HG03159 (cell line): ENCODE measurements at regions not wholly inside any gene's neighbourhood (a gene's known extent, or its start where the extent isn't known, plus 50 kb on each side); places are given as distances from the start of the nearest gene placed in this dataset.
A peak's percentile ranks its signal among the peaks of the same experiment; 100 is the strongest.
"Not testable (repeated sequence)": the region's sequence is repeated elsewhere in the genome, so short reads cannot be mapped to it uniquely, and the experiment has no call there.

Source experiments
- ATAC-seq: cut with Tn5 transposase; IDR thresholded peaks from one replicate; pipeline ENCODE4 v1.9.1; 2021; ENCODE audit warnings: mild to moderate bottlenecking, moderate library complexity; ENCODE audit not compliant: unreplicated experiment

DNA sequence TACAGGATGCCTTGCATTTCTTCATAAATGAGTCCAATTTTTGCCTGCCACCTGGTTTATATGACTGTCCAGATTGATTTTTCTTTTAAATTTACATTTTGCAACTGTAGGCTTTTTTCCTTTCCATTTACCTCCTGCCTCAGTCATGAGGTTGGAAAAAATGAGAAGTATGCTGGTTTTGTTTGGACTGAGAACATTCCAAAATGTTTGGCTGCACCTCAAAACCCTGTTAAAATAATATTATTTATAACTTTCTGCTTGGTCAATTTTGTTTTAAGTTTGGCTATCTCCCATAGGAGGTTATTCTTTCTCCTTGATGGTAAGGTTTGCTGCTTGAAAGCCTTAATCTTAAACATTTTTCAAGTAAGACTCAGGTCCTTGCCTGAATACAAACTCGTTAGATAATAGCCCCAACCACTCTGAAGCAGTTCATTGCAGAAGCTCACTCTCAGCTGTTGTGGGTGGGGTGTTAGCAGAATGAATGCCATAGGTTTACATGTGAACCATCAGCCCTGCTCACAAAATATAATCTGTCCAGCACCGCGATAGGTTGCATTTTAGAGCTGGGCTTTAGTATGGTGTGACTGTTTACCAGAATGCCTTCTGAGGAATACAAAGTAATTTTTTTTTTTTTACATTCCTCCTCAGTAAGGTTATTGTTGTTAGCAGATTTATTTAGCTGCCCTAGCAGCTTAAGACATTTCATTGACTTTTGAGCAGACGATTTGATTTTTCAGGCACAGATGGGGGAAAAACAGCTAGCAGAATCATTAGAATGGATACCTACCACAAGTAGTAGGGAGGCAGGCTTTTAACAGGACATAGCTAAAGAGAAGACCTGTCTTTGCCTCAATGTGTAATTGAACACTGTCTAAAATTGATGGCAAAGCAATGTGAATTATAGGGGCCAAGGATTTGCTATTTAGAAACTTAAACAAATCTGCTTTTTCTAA, 630.8 kb upstream of the KCNMB2 start:
- ATAC-seq, result no peak

DNA sequence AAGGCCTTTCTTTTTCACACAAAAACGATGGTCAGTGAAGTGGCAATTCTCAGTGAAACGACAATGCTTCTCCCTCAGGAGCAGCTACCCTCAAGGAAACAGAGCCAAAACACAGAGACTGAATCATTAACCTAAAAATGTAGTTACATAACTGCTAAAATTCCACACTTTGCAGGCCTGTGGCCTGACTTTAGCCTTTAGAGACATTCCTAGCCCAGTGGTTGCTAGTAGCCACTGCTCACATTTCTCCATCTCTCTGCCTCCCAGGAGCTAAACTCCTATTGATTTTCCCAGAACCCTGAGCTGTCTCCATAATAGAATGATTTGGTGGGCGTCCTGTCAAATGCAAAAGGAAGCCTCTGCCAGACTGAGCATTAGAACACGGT, 630.1 kb upstream of the KCNMB2 start:
- no peak for ATAC-seq

DNA sequence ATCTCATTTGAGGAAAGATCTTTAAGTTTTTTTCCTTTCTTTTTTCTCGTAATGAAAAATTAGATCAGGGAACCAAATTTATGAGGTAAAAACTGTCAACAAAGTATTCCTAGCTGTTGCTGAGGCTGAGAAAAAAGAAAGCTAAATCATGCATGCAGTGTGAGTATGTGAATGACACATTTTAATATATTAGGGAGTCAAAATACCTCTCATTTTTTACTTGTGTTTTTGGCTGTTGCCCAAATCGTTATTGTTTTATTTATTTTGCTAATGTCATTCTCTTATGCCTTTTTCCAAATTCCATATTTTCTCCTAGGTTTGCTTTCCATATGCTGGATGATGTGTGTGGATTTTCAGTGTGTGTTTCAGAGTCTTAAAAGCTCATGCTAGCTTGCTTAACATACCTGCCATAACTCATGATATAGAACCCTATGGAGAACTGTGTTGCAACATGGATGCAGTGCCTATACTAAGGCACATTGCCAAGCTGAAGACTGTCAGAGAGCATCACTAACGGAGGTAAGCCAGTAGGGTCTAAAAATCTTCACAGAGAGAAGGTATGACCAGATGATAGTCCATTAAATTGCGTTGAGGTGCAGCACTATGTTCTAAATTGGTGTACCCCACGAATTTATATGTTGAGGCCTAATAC, 629.5 kb upstream of the KCNMB2 start:
- ATAC-seq, result no peak

DNA sequence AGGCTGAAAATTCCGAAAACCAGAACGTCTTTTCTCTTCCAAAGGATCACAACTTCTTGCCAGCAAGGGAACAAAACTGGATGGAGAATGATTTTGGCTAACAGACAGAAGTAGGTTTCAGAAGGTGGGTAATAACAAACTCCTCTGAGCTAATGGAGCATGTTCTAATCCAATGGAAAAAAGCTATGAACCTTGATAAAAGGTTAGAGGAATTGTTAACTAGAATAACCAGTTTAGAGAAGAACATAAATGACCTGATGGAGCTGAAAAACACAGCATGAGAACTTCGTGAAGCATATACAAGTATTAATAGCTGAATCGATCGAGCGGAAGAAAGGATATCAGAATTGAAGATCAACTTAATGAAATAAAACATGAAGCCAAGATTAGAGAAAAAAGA, 626.7 kb upstream of the KCNMB2 start:
- ATAC-seq, result not testable (repeated sequence)

DNA sequence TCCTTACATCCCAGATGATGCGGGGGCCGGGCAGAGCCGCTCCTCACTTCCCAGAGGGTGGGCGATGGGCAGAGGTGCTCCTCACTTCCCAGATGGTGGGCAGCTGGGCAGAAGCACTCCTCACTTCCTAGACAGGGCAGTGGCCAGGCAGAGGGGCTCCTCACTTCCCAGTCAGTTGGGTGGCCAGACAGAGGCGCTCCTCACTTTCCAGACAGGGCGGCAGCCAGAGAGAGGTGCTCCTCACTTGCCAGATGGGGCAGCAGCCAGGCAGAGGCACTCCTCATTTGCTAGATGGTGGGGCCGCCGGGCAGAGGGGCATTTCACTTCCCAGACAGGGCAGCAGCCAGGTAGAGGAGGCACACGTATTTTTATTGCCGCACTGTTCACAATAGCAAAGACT, 622.0 kb upstream of the KCNMB2 start:
- ATAC-seq, result no peak

DNA sequence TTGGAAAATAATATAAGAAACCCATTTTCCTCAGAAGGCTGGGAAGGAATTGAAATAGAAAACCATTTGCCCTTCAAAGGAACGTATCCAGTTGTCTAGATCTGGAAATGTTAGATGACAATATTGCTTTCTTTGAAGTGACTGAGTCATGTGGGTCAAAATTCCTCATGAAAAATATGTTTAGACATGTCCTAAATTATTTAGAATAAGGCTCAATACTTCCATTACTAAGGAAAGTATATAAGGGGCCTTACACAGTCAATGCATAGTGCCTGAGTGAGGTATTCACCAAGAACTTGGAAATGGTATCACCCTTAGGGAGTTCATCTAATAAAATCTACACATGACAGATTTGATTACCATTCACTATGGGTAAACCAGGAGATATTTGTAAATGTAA, 619.8 kb upstream of the KCNMB2 start:
- ATAC-seq, result no peak

DNA sequence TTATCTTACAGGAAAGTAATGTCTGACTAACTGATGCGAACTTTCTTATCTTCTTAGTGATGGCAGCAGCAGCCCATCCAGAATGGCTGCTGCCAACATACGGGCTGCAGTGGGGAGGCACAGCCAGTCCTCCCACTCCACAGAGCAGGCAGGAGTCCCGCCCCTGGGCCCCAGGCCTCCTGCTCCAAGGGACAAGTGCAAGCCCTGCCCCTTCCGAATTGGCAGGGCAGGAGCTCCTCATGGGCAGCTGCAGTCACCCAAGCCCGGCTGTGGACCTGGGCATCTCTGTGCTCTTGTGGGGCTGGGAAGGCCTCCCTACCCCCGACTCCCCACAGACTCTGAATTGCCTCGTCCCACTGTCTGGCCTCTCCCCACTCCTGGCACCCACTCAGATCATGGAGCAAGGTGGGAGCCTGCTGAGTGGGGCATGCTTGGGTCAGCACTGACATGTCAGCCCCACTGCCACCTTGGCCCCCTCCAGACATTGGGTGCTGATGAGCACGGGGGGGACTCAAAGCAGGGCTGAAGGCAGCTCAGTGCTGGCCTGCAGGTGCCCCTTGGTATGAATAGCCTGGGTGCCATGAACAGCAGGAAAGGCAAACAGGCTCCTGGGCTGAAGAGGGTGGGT, 618.9 kb upstream of the KCNMB2 start:
- ATAC-seq, result no peak

DNA sequence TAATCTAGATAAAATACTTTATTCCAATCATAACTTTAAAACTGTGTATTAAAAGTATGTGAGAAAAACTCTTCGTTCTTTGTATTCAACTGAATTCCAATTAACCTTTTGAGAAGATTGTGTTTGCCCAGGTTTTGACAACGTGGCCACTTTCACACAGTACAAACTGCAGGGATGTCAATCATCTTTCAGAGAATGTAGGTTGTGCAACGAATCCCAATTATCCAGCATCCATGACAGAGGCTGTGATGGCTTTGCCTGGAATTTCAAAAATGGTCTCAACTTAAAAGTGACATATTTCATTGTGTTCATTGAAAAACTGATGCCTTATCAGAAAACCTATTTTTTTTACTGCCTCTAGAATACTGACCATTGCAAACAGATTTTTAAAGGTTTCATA, 615.1 kb upstream of the KCNMB2 start:
- no peak for ATAC-seq

DNA sequence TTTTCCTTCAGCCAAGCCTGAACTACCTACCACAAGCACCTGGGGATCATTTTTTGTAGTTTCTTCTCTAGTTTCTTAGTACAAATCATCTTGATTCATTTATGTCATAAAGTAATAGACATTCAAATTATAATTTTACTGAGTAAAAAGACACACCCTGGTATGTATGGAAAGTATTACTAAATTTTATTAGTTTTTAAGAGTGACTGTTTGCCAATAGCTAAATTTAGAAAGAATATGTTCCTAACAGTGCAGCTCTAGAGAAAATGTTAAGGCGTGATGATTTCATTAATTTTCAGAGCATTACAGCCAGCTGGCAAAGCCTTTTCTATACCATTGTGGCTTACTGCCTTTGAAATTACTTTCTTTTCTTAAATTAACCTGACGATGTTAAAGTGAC, 612.0 kb upstream of the KCNMB2 start:
- no peak for ATAC-seq

DNA sequence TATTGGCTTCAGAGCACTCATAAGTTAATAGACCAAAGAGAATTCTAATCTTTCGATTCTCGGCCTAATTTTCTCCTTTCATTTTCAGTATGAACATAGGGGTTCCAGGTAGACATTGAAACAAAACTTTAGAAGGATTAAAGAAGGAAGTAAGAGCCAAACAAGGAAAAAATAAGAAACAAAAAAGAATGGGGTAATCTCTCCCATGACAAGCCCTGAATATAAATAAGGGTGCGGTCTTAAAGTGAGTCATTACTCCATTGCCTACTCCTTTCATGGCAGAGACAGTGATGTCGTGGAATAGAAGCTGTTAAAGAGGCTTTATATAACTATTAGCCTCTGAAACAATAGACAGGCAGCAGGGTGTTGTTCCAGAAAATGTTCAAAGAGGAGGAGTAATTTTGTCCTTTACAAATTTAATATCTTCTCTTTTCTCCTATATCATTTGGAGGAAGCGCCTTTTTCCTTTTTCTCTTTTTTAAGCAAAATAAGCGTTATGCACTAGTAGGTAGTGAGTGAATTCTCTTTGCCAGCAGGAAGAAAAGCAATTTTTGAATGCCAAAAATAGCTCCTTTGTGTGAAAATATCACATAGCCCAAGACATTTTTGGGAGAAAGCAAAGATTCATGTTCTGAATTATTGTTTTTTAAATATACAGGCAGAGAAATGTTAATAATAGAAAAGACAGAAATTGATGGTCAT, 607.9 kb upstream of the KCNMB2 start:
- ATAC-seq, result peak; percentile 72

DNA sequence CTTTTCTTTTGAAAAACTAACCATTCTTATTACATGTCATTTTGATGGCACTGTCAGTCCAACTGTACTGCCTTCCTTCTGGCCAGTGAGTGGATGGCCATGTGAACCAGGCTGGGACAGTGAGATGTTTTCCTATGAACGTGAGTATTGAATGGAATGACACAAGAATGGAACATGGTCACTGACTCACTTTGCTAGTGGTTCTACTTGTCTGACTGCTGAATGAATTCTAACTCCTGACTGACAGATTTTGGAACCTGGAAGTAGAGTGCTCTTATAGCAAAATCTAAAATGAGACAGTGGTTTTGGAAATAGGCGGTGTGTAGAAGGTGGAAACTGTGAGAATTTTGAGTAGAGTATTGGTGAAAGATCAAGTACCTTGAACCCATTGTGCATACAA, 606.9 kb upstream of the KCNMB2 start:
- no peak for ATAC-seq

DNA sequence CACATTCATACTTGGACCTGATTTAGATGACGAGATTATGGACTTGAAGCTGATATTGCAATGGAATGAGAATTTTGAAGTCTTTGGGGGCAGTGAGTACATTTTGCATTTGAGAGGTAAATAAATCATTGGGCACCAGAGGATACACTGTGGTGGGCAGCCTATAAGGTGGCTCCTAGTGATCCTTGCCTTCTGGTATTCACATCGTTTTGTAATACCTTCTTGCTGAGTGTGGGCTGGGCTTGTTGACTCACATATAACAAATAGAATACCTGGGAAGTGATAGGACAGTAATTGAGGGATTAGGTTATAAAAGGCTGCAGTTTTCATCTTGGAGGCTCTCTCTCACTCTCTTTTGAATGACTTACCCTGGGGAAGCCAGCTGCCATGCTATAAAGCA, 605.5 kb upstream of the KCNMB2 start:
- ATAC-seq, result no peak

DNA sequence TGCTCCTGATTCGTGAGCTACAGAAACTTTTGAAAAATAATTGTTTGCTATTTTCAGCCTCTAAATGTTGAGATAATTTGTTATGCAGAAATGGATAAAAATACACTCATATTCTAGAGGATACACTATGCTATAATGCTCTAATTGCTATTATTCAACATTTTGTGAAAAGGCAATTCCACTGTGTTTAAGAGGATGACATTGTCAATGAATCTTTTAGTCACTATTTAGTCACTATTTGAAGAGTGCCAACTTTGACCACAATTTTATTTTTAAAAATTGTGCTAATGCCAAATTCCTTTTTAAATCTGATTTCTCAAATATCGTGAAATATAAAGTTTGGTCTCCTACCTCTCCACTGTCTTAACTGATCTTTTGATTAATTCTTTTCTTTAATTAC, 604.9 kb upstream of the KCNMB2 start:
- ATAC-seq, result no peak

DNA sequence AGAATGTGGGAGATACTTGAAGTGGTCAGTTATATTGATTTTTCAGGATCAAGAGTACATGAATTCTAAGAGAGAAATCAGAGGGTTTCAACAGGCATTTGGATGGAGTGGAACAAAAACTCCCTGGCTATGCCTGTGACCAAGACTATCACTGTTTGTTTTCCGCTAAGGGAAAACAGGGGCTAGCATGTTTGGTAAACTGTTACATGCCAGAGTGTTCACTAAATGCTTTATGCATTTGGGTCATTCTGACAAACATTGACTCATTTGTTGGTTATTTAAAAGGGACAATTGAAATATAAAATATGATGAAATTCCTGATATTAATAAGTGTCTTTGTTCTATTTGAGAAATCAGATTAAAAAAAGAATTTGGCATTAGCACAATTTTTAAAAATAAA, 603.9 kb upstream of the KCNMB2 start:
- ATAC-seq, result no peak

DNA sequence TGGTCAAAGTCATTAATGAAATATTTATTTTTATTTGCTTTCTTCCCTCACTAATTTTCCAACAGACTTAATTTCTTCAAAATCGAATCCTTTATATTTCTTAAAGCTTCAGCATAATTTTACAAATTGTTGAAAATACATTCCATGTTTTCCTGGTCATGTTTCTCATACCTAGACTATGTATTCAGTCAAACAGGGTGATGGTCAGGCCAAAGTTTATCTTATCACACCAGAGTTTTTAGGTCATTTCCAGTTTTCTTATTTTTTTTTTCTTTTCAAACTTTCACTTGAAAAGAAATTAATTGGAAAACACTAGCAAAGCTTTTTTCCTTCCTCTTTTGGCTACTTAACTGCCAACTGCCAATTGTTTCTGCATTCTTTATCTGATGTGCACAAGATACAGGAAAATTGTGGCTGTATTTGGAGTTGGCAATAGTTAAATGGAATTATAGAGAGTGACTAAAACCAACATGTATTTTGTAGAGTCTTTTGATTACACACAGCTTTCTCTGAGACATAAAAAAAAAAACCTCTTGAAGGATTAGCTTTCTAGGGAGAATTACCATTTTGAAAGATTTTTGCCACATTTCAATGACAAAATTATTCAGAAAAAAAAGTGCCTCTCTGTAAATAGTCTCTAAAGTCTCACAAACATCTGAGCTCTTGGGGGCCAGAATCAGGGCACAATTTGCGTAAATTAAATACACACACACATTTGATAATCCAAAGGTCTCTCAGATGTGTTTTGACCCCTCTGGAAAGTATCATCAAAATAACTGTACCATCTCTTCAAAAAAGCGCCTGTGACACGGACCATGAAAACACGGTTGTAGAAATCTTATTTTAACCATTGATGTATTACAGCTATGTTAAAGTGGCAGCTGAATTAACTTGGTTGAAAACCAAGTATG, 603.2 kb upstream of the KCNMB2 start:
- no peak for ATAC-seq

DNA sequence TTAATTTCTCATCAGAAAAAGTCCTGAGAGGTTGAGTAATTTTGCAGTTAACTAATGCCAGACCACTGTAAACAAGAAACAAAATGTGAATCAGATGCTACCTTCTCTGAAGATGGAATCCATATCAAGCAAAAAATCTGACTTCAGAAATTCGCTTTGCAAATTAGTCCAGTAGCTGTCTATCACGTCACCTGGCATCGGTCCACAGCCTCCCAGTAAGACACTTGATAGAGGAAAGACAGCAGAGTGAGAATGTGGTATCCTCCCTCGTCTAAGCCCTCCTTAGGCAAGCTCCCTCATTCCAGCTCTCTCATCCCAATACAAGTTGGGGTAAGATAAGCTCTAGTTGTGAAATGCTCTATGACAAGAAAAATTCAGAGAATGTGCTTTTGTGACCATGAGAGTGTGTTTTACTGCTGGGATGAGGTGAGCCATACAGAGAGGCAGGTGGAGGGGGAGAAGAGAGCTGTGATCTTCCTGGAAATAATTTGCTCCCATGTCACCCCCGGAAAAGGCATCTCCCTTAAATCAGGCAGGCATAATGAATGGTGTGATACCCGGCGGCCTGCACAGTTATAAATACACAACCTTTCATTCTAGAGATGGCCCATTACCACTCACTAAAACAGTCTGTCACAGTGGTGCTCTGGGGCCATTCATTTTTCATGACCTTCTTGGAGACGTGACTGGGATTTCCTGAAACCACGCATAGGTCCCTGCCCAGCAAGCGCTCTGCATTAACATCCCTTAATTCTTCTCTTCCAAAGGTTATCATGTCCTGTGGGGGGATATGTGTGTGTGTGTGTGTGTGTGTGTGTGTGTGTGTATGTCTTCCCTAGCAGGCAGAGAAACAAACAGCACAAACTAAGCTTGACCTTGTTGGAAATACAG, 602.0 kb upstream of the KCNMB2 start:
- ATAC-seq, result no peak

DNA sequence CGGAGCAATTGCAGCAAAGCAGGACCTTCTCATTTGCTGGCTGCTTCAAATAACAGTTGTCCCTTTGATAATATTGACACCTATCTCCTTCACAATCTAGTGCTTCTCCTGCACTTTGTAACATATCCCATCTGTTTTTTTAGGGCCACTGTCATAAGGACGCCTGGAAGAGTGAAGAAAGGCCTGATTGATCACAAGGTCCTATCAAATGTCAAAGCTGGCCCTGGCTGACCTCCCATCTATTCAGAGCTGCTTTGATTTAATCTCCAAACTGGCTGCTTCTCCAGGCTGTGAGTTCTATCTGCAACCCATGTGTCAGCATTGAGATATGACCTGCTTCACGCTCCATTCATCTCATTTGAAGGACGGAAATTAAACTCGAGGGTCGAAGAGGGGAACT, 601.2 kb upstream of the KCNMB2 start:
- no peak for ATAC-seq

DNA sequence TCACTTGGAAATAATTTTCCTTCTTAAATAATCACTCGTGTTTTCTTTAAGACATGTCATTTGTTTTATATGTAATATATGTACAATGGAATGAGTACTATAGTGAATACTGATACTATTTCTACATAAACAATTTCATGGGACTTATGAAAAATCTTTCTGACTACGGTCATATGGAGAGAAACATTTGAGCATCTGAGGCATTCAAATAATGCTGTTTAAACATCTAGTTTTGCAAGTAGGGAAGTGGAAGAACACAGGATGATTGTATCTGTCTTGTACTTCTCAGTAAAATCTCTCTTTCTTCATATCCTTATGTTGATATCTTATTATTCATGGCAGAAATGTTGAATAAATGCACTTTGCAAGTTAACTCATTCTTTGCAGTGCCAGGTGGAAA, 599.5 kb upstream of the KCNMB2 start:
- ATAC-seq, result no peak

DNA sequence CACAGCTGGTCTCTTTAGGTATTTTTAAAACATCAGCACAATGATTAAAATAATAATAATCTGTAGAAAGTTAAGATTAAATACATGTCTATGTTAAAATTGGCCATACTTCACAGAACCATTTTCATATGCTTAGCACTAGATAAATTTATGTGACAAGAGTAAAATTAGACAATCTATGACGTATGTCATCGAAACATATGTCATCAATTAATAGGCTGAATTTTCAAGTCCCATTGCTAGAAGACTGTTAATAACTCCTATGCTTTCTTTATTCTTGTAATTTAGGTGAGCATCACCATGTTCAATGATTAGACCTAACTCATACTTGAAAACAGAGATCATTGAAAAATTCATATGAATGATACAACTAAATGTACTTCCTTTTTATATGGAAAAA, 593.3 kb upstream of the KCNMB2 start:
- ATAC-seq, result no peak
